Vagina (tissue), 2 donors: ENCODE measurements at regions not wholly inside any gene's neighbourhood (a gene's known extent, or its start where the extent isn't known, plus 50 kb on each side); places are given as distances from the start of the nearest gene placed in this dataset.
"Not testable (repeated sequence)": the region's sequence is repeated elsewhere in the genome, so short reads cannot be mapped to it uniquely, and the experiment has no call there.

Source experiments
- POLR2A ChIP-seq, 2 donors: fragments of 450-650 bp; IDR thresholded peaks; one replicate each; pipeline ENCODE4 v1.6.1; 2017; ENCODE audit warnings: antibody characterized with exemption in 2 of 2, mild to moderate bottlenecking in 2 of 2, moderate library complexity in 2 of 2
- POLR2AphosphoS5 ChIP-seq, 2 donors: sonication (generic); formaldehyde crosslinking; IDR thresholded peaks; one replicate each; pipeline ENCODE4 v1.9.0; 2017; ENCODE audit warnings: antibody characterized with exemption in 2 of 2, mild to moderate bottlenecking in 2 of 2, low read depth in 1 of 2; ENCODE audit not compliant: insufficient read depth in 1 of 2

DNA sequence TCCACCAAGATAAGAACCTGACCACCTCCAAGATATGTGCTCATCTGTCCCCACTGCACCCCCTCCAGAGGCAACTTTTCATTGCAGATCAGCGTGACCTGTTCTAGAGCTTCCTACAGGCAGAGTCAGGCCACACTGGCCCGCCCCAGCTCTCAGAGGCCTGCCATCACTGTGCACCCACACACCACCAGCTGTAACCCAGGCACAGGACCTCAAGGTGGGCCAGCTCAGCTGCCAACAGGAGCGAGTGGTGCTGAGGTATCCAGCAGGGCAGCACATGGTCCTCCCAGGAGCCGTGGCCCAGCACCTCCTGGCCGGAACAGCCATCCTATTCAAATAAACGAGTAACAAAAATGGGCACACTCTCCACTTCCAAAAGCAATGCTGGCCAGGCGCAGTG, 189.9 kb upstream of the FOXD4L5 start:
- TF ChIP-seq POLR2A (IDR thresholded peaks at IDR 0.05); POLR2AphosphoS5 (IDR thresholded peaks at IDR 0.05; ENCODE audit: insufficient read depth in 1 of 2, low read depth in 1 of 2): not testable (repeated sequence)
